ENCODE measurements at regions not wholly inside any gene's neighbourhood (a gene's known extent, or its start where the extent isn't known, plus 50 kb on each side); places are given as distances from the start of the nearest gene placed in this dataset.

- Mint-ChIP-seq H3K36me3 (ENCODE audit: insufficient read depth) (no peaks in the 10 kb centered on the region), H3K27me3 (ENCODE audit: low read depth) (no peaks in the 10 kb centered on the region), H3K4me1 (ENCODE audit: low read depth) (no peaks in the 10 kb centered on the region), H3K9me3 (peaks cover 22% of the 10 kb centered on the region), H3K4me3 (no peak overlapping the region)
- DNase-seq = no peak
- ATAC-seq = no peak
Observed at GRCh38 chr20:12617076-12617475, 391.7 kb upstream of the SPTLC3 start.

DNA sequence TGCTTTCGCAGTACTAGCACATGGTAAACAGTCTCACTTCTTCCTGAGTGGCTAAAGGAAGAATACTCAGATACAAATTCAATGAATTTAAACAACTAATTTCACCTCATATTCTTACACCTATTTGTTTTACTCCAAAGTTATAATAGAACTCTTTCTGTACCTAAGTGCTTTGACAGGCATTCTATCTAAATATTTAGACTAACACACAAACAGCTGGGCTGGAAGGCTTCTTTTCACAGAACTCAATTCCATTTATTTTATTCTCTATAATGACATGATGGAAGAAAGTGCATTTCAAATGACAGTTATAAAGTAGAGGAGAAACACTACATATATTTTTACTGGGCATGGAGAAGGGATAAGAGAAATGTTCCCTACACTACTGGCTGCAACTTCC is 384.9 kb upstream of the SPTLC3 start:
- H3K4me1 Mint-ChIP-seq (ENCODE audit: low read depth) = no peaks in the 10 kb centered on the region

GRCh38 chr20:12627485-12627884 is 381.3 kb upstream of the SPTLC3 start:
- H3K27me3 Mint-ChIP-seq (ENCODE audit: low read depth) = no peaks in the 10 kb centered on the region
- H3K4me1 Mint-ChIP-seq (ENCODE audit: low read depth) = no peaks in the 10 kb centered on the region
- H3K4me3 Mint-ChIP-seq = no peak overlapping the region
- H3K36me3 Mint-ChIP-seq (ENCODE audit: insufficient read depth) = no peaks in the 10 kb centered on the region
- DNase-seq (no peak), ATAC-seq (no peak)
- H3K9me3 Mint-ChIP-seq = peaks cover 15% of the 10 kb centered on the region

More for the DNA sequence above, 384.9 kb upstream of the SPTLC3 start:
- Mint-ChIP-seq H3K36me3 (ENCODE audit: insufficient read depth) (no peaks in the 10 kb centered on the region), H3K4me3 (no peak overlapping the region), H3K9me3 (peaks cover 16% of the 10 kb centered on the region), H3K27me3 (ENCODE audit: low read depth) (no peaks in the 10 kb centered on the region)
- ATAC-seq (no peak), DNase-seq (no peak)

DNA sequence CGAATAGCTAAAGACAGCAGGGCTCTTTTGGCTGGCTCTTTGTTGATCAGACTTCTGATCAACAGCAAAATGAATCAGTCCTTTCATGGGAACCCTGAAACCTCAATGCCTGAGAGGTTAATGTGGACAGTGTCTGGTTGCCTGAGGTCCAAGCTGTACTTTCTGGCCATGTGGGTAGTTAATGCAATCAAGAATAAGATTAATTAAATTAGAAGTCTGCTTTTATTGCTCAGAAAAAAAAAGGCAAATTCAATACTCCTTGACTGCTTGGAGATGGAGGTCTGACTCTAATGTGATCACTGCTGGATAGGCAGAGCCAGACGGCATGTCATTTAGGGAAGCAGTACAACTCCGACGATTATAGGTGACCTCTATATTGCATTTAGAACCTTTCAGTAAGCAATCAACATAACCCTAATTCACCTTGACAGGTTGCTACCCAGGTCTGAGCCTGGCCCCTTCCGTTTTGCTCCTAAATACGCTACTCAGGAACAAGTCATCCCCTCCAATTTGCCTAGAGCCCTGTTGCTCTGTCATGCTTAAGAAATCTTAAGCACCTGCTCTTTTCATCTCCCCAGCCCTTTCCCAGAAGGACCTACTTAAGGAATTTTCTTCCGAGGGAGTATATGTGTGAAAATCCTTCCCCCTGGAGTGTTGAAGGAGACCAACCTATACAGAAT is 370.0 kb upstream of the SPTLC3 start:
- H3K27me3 Mint-ChIP-seq (ENCODE audit: low read depth) = no peaks in the 10 kb centered on the region
- no peak for DNase-seq
- H3K36me3 Mint-ChIP-seq (ENCODE audit: insufficient read depth) = no peaks in the 10 kb centered on the region
- H3K4me1 Mint-ChIP-seq (ENCODE audit: low read depth) = no peaks in the 10 kb centered on the region
- no peak overlapping the region for H3K4me3 Mint-ChIP-seq
- H3K9me3 Mint-ChIP-seq = peaks cover 3% of the 10 kb centered on the region
- ATAC-seq = no peak

DNA sequence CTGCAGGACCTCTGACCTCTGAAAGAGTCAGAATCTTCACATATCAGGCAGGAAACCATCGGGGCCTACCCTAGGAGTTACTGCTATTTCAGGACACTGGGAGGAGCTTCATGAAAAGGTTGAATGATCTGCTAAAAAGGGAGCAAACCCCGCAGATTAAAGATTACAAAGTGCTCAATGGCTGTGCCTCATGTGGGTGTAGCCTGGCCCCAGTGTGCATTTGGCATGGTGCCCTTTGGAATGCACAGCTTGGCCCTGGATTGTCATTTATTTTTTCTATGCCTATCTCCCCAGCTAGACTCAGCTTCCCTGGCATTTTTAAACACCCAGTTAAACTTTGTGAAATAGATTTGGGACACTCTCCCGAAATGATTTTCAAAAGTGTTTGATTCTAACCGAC is 368.5 kb upstream of the SPTLC3 start:
- peaks cover 3% of the 10 kb centered on the region for H3K9me3 Mint-ChIP-seq
- H3K4me3 Mint-ChIP-seq = no peak overlapping the region
- H3K36me3 Mint-ChIP-seq (ENCODE audit: insufficient read depth) = no peaks in the 10 kb centered on the region
- no peaks in the 10 kb centered on the region for H3K4me1 Mint-ChIP-seq (ENCODE audit: low read depth)
- no peaks in the 10 kb centered on the region for H3K27me3 Mint-ChIP-seq (ENCODE audit: low read depth)
- ATAC-seq = no peak
- no peak for DNase-seq

GRCh38 chr20:12641619-12642018 is 367.2 kb upstream of the SPTLC3 start:
- DNase-seq (no peak), ATAC-seq (no peak)
- Mint-ChIP-seq H3K4me3 (no peak overlapping the region), H3K36me3 (ENCODE audit: insufficient read depth) (no peaks in the 10 kb centered on the region), H3K27me3 (ENCODE audit: low read depth) (no peaks in the 10 kb centered on the region), H3K4me1 (ENCODE audit: low read depth) (no peaks in the 10 kb centered on the region), H3K9me3 (peaks cover 3% of the 10 kb centered on the region)

DNA sequence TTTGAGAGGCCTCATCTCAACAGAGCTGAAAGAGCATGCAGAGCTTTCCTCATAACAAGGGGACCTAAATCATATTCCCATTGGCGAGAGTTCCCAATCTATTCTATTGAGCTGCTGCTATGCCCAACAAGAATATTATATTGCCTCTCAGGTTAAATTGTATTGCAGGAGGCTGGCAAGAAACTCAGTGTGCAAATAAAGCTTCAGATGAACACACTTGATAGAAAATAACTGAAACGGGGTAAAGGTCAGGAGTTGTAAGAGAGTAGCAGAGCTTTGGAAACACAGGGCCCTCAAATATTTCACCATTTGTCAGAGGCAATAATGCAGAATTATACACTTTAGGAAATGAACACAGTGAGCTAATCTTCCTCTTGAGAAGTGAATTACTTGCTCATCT is 364.3 kb upstream of the SPTLC3 start:
- no peaks in the 10 kb centered on the region for H3K9me3 Mint-ChIP-seq
- ATAC-seq (no peak), DNase-seq (no peak)
- H3K27me3 Mint-ChIP-seq (ENCODE audit: low read depth) = no peaks in the 10 kb centered on the region
- no peaks in the 10 kb centered on the region for H3K36me3 Mint-ChIP-seq (ENCODE audit: insufficient read depth)
- no peaks in the 10 kb centered on the region for H3K4me1 Mint-ChIP-seq (ENCODE audit: low read depth)
- H3K4me3 Mint-ChIP-seq = no peak overlapping the region

GRCh38 chr20:12649234-12649633 is 359.5 kb upstream of the SPTLC3 start:
- Mint-ChIP-seq H3K4me1 (ENCODE audit: low read depth) (no peaks in the 10 kb centered on the region), H3K27me3 (ENCODE audit: low read depth) (no peaks in the 10 kb centered on the region), H3K36me3 (ENCODE audit: insufficient read depth) (no peaks in the 10 kb centered on the region), H3K4me3 (no peak overlapping the region), H3K9me3 (peaks cover 5% of the 10 kb centered on the region)
- ATAC-seq (no peak), DNase-seq (no peak)

DNA sequence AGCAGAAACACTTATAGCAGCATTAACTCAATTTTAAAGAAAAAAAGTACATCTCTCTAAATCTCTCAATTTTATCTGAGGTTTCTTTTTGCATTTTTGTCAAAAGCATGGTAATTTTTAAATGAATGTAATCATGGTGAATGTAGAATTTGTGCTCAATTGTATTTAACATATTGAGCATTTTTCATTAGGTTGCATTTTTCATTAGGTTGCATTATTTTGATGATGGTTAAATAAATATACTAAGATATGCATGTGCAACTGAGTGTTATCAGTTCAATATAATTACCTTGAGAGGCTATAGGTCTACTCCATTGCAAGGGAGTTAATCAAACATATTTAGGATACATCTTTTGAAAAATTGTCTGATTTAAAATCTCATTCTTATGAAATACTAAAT is 355.1 kb upstream of the SPTLC3 start:
- Mint-ChIP-seq H3K27me3 (ENCODE audit: low read depth) (no peaks in the 10 kb centered on the region), H3K4me1 (ENCODE audit: low read depth) (no peaks in the 10 kb centered on the region), H3K36me3 (ENCODE audit: insufficient read depth) (no peaks in the 10 kb centered on the region), H3K4me3 (no peak overlapping the region), H3K9me3 (peaks cover 11% of the 10 kb centered on the region)
- DNase-seq (no peak), ATAC-seq (no peak)

GRCh38 chr20:12659942-12660341 is 348.8 kb upstream of the SPTLC3 start:
- Mint-ChIP-seq H3K4me3 (no peak overlapping the region), H3K4me1 (ENCODE audit: low read depth) (no peaks in the 10 kb centered on the region), H3K9me3 (peaks cover 13% of the 10 kb centered on the region), H3K36me3 (ENCODE audit: insufficient read depth) (no peaks in the 10 kb centered on the region), H3K27me3 (ENCODE audit: low read depth) (no peaks in the 10 kb centered on the region)
- no peak for ATAC-seq
- DNase-seq = no peak

DNA sequence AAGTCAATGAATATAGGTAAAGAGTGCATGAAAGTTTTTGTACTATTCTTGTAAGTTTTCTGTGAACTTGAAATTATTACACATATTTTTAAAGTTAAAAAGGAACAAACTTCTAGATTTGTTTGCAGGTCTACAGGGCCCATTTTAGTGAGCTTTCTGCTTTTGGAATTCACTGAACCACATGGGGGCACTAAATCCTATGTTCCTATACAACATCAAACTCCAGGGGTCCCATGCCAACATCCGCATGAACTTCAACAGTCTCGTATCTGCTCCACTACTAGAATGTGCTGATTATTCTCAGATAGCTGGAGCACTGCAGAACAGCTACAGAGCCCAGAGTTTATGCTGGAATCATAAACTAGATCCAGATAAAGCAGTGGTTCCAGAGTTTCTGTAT is 347.9 kb upstream of the SPTLC3 start:
- H3K36me3 Mint-ChIP-seq (ENCODE audit: insufficient read depth) = no peaks in the 10 kb centered on the region
- DNase-seq (no peak), ATAC-seq (no peak)
- peaks cover 17% of the 10 kb centered on the region for H3K9me3 Mint-ChIP-seq
- no peaks in the 10 kb centered on the region for H3K4me1 Mint-ChIP-seq (ENCODE audit: low read depth)
- H3K27me3 Mint-ChIP-seq (ENCODE audit: low read depth) = no peaks in the 10 kb centered on the region
- H3K4me3 Mint-ChIP-seq = no peak overlapping the region

- no peaks in the 10 kb centered on the region for H3K36me3 Mint-ChIP-seq (ENCODE audit: insufficient read depth)
- H3K9me3 Mint-ChIP-seq = peaks cover under 1% of the 10 kb centered on the region
- H3K4me3 Mint-ChIP-seq = no peak overlapping the region
- DNase-seq = no peak
- H3K27me3 Mint-ChIP-seq (ENCODE audit: low read depth) = no peaks in the 10 kb centered on the region
- no peak for ATAC-seq
- no peaks in the 10 kb centered on the region for H3K4me1 Mint-ChIP-seq (ENCODE audit: low read depth)
Observed at GRCh38 chr20:12670301-12670700, 338.5 kb upstream of the SPTLC3 start.

GRCh38 chr20:12673352-12673751 is 335.4 kb upstream of the SPTLC3 start:
- Mint-ChIP-seq H3K4me3 (no peak overlapping the region), H3K27me3 (ENCODE audit: low read depth) (no peaks in the 10 kb centered on the region), H3K4me1 (ENCODE audit: low read depth) (no peaks in the 10 kb centered on the region), H3K36me3 (ENCODE audit: insufficient read depth) (no peaks in the 10 kb centered on the region), H3K9me3 (no peaks in the 10 kb centered on the region)
- no peak for ATAC-seq
- no peak for DNase-seq

DNA sequence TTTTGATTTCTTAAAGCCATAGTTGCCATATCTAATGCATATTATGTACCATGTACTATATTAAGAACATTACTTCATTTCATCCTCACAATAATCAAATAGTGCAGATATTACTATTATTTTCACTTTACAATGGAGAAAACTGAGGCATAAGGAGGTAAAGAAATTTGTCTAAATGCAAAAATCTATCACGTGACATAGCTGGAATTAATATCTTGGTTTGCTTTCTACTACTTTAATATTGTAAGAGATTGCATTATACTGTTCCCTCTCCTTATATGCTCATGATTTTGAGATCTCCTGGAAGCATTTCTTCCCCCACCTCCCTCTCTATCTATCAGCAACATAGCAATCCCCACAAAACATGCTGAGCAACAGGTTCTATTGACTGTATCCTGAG is 330.8 kb upstream of the SPTLC3 start:
- no peaks in the 10 kb centered on the region for H3K4me1 Mint-ChIP-seq (ENCODE audit: low read depth)
- ATAC-seq (no peak), DNase-seq (no peak)
- no peak overlapping the region for H3K4me3 Mint-ChIP-seq
- no peaks in the 10 kb centered on the region for H3K27me3 Mint-ChIP-seq (ENCODE audit: low read depth)
- peaks cover 4% of the 10 kb centered on the region for H3K9me3 Mint-ChIP-seq
- no peaks in the 10 kb centered on the region for H3K36me3 Mint-ChIP-seq (ENCODE audit: insufficient read depth)

DNA sequence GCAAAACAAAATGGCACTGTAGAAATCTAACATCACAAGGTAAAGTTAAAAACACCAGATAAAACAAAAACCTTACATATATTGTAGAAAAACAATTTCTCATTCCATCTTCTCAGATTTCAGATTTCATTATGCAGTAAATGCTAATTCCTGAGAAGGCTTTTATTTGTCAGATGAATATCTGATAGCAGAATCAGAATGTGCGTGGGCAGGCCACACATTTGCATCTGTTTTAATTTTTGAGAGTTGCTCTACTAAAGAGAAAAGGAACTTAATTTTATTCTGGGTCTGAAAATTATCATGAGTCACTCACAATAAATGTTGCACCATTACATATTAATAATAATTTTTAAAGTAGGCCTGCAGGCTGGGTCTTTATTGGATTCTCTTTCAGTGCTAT is 329.3 kb upstream of the SPTLC3 start:
- DNase-seq = no peak

DNA sequence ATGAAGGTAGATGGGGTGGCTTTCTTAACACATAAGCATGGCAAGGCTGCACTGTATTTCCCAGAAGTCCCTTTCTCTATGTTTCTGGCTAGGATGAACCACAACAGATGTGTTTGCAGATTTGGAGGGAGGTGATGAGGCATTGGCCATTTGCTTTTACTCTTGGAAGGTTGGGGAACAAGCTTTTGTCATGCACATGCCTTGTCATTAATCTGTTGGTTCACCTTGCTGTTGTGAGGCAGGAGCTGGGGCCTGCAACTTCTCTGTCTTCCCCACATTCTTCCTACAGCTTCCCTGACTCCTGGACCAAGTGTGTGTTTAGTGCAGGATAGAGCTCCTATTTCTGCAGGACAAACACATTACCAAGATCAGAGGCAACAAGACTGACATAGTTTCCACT is 326.2 kb upstream of the SPTLC3 start:
- peaks cover 6% of the 10 kb centered on the region for H3K9me3 Mint-ChIP-seq
- no peaks in the 10 kb centered on the region for H3K27me3 Mint-ChIP-seq (ENCODE audit: low read depth)
- no peak for DNase-seq
- ATAC-seq = no peak
- H3K4me3 Mint-ChIP-seq = no peak overlapping the region
- H3K36me3 Mint-ChIP-seq (ENCODE audit: insufficient read depth) = no peaks in the 10 kb centered on the region
- no peaks in the 10 kb centered on the region for H3K4me1 Mint-ChIP-seq (ENCODE audit: low read depth)

More for the DNA sequence above, 329.3 kb upstream of the SPTLC3 start:
- H3K4me1 Mint-ChIP-seq (ENCODE audit: low read depth) = no peaks in the 10 kb centered on the region
- no peaks in the 10 kb centered on the region for H3K27me3 Mint-ChIP-seq (ENCODE audit: low read depth)
- no peak overlapping the region for H3K4me3 Mint-ChIP-seq
- peaks cover 4% of the 10 kb centered on the region for H3K9me3 Mint-ChIP-seq
- no peak for ATAC-seq
- H3K36me3 Mint-ChIP-seq (ENCODE audit: insufficient read depth) = no peaks in the 10 kb centered on the region
